Keratinocyte (primary cell): ENCODE measurements at regions not wholly inside any gene's neighbourhood (a gene's known extent, or its start where the extent isn't known, plus 50 kb on each side); places are given as distances from the start of the nearest gene placed in this dataset.

Experiments used
- DNase-seq: peaks from one replicate; pipeline ENCODE4 v3.0.0-alpha.2; 2011; ENCODE audit warnings: low read depth, missing footprints, low spot score
- FAIRE-seq: peaks from 2 replicates; lab custom pipeline; 2011; peaks lifted over from hg19 to GRCh38; lab: Jason Lieb, UNC
- H2AFZ ChIP-seq: 2 replicates; pipeline ENCODE4 v1.6.0; 2012; ENCODE audit warnings: low read length, control low read depth, inconsistent platforms; ENCODE audit not compliant: control insufficient read depth
- H3K27ac ChIP-seq: 2 replicates; pipeline ENCODE4 v1.5.1; 2011; ENCODE audit warnings: low read length; ENCODE audit not compliant: control insufficient read depth, insufficient read depth
- H3K27me3 ChIP-seq: 3 replicates; pipeline ENCODE4 v1.6.0; 2011; ENCODE audit warnings: low read length; ENCODE audit not compliant: control insufficient read depth, insufficient read depth; ENCODE audit errors: extremely low read depth
- H3K36me3 ChIP-seq, 2 experiments: 2 replicates in 1 of 2; 3 replicates in 1 of 2; pipeline ENCODE4 v1.5.1; 2011; ENCODE audit warnings: low read length in 2 of 2, mild to moderate bottlenecking in 1 of 2; ENCODE audit not compliant: control insufficient read depth in 2 of 2, insufficient read depth in 2 of 2; ENCODE audit errors: extremely low read depth in 1 of 2
- H3K4me1 ChIP-seq: 3 replicates; pipeline ENCODE4 v1.5.1; 2011; ENCODE audit warnings: low read length; ENCODE audit not compliant: control insufficient read depth, insufficient read depth; ENCODE audit errors: extremely low read depth
- H3K4me2 ChIP-seq: 3 replicates; pipeline ENCODE4 v1.6.0; 2011; ENCODE audit warnings: low read depth, low read length; ENCODE audit not compliant: control insufficient read depth, insufficient read depth; ENCODE audit errors: extremely low read depth
- H3K4me3 ChIP-seq, 3 experiments: fragments of 200-600 bp in 1 of 3; sonication (generic) in 1 of 3; 2 replicates in 2 of 3; 3 replicates in 1 of 3; pipeline ENCODE4 v1.5.1; 2011 to 2016; ENCODE audit warnings: low read length in 3 of 3, mild to moderate bottlenecking in 3 of 3, control low read depth in 2 of 3, inconsistent platforms in 1 of 3, low read depth in 1 of 3, mixed read lengths in 1 of 3, mixed run types in 1 of 3, moderate library complexity in 1 of 3; ENCODE audit not compliant: control insufficient read depth in 2 of 3, insufficient read depth in 2 of 3; ENCODE audit errors: extremely low read depth in 1 of 3
- H3K79me2 ChIP-seq: 2 replicates; pipeline ENCODE4 v1.6.0; 2012; ENCODE audit warnings: low read length; ENCODE audit not compliant: control insufficient read depth, insufficient read depth
- H3K9ac ChIP-seq: 3 replicates; pipeline ENCODE4 v1.6.0; 2011; ENCODE audit warnings: low read length; ENCODE audit not compliant: control insufficient read depth, insufficient read depth; ENCODE audit errors: extremely low read depth
- H3K9me1 ChIP-seq: 3 replicates; pipeline ENCODE4 v1.6.0; 2011; ENCODE audit warnings: low read length; ENCODE audit not compliant: control insufficient read depth, insufficient read depth; ENCODE audit errors: extremely low read depth
- H3K9me3 ChIP-seq: 2 replicates; pipeline ENCODE4 v1.5.1; 2012; ENCODE audit warnings: low read depth, low read length; ENCODE audit not compliant: control insufficient read depth
- H4K20me1 ChIP-seq: 3 replicates; pipeline ENCODE4 v1.6.0; 2011; ENCODE audit warnings: low read length; ENCODE audit not compliant: control insufficient read depth, insufficient read depth; ENCODE audit errors: extremely low read depth
- CTCF ChIP-seq, 3 experiments: IDR thresholded peaks in 1 of 3; conservative IDR thresholded peaks in 1 of 3; optimal IDR thresholded peaks in 1 of 3; 2 replicates in 2 of 3; 3 replicates in 1 of 3; pipeline versions ENCODE3 to v1.5.1; 2011; ENCODE audit warnings: low read length in 3 of 3, mild to moderate bottlenecking in 3 of 3, moderate library complexity in 2 of 3, control low read depth in 1 of 3, inconsistent platforms in 1 of 3; ENCODE audit not compliant: insufficient read depth in 2 of 3; ENCODE audit errors: extremely low read depth in 1 of 3
- EZH2 ChIP-seq: IDR thresholded peaks from one replicate; pipeline ENCODE4 v1.6.1; 2012; ENCODE audit warnings: inconsistent platforms, mild to moderate bottlenecking, low read length, moderate library complexity
- dilution Hi-C: fragments of 300-500 bp; cut with MboI; formaldehyde crosslinking; loops from one replicate; pipeline ENCODE4 v1.7.0; 2020; ENCODE audit warnings: low sequenced_read_pairs; ENCODE audit not compliant: extremely low pct_ligation_motif_present

GRCh38 chr18:37986665-37987064, 421.1 kb upstream of the CELF4 start:
- H2AFZ ChIP-seq = no peak overlapping the region
- dilution Hi-C loops = no loop called here
- H3K4me3 ChIP-seq = no peak overlapping the region
- peaks cover 5% of the 10 kb centered on the region for H3K27me3 ChIP-seq
- H3K9ac ChIP-seq = no peak overlapping the region
- no peaks in the 10 kb centered on the region for H3K4me1 ChIP-seq
- H4K20me1 ChIP-seq = no peaks in the 10 kb centered on the region
- H3K36me3 ChIP-seq = no peaks in the 10 kb centered on the region
- H3K9me1 ChIP-seq = no peaks in the 10 kb centered on the region
- no peak for TF ChIP-seq EZH2
- no peak for TF ChIP-seq CTCF (optimal IDR thresholded peaks at IDR 0.05 in 1 of 3, IDR thresholded peaks at IDR 0.05 in 1 of 3, conservative IDR thresholded peaks at IDR 0.05 in 1 of 3; ENCODE audit: extremely low read depth in 1 of 3, insufficient read depth in 2 of 3, low read length in 3 of 3)
- H3K27ac ChIP-seq = no peak overlapping the region
- DNase-seq (no peak), FAIRE-seq (no peak)
- no peak overlapping the region for H3K4me2 ChIP-seq
- no peaks in the 10 kb centered on the region for H3K9me3 ChIP-seq
- no peaks in the 10 kb centered on the region for H3K79me2 ChIP-seq

GRCh38 chr18:37985126-37985525, 419.5 kb upstream of the CELF4 start:
- H3K27ac ChIP-seq = no peak overlapping the region
- no peak overlapping the region for H3K4me2 ChIP-seq
- no peak overlapping the region for H3K9ac ChIP-seq
- H3K9me1 ChIP-seq = no peaks in the 10 kb centered on the region
- FAIRE-seq = no peak
- H3K4me3 ChIP-seq = no peak overlapping the region
- no peak for TF ChIP-seq EZH2
- TF ChIP-seq CTCF (optimal IDR thresholded peaks at IDR 0.05 in 1 of 3, IDR thresholded peaks at IDR 0.05 in 1 of 3, conservative IDR thresholded peaks at IDR 0.05 in 1 of 3; ENCODE audit: extremely low read depth in 1 of 3, insufficient read depth in 2 of 3, low read length in 3 of 3) = no peak
- no peak for DNase-seq
- H4K20me1 ChIP-seq = no peaks in the 10 kb centered on the region
- no peaks in the 10 kb centered on the region for H3K79me2 ChIP-seq
- dilution Hi-C loops = no loop called here
- no peaks in the 10 kb centered on the region for H3K4me1 ChIP-seq
- no peaks in the 10 kb centered on the region for H3K9me3 ChIP-seq
- no peak overlapping the region for H2AFZ ChIP-seq
- no peaks in the 10 kb centered on the region for H3K36me3 ChIP-seq
- H3K27me3 ChIP-seq = peaks cover 5% of the 10 kb centered on the region
